Fibroblast of peridontal ligament (primary cell): ENCODE measurements at regions not wholly inside any gene's neighbourhood (a gene's known extent, or its start where the extent isn't known, plus 50 kb on each side); places are given as distances from the start of the nearest gene placed in this dataset.
"Not testable (repeated sequence)": the region's sequence is repeated elsewhere in the genome, so short reads cannot be mapped to it uniquely, and the experiment has no call there.

Experiments used
- DNase-seq: peaks from one replicate; pipeline ENCODE4 v3.0.0-alpha.2; 2010; ENCODE audit errors: extremely low read depth

- not testable (repeated sequence) for DNase-seq
Measured at GRCh38 chr9:111092167-111092566, 53.9 kb upstream of the LPAR1 start.
